ENCODE measurements at regions not wholly inside any gene's neighbourhood (a gene's known extent, or its start where the extent isn't known, plus 50 kb on each side); places are given as distances from the start of the nearest gene placed in this dataset.

GRCh38 chr6:129774697-129775447 lies 64.9 kb upstream of the ARHGAP18 start:
- no peaks in the 10 kb centered on the region for H3K27me3 ChIP-seq (ENCODE audit: low read length)
- H3K4me2 ChIP-seq (ENCODE audit: low read depth, low read length, poor library complexity, severe bottlenecking) = no peak overlapping the region
- H4K20me1 ChIP-seq (ENCODE audit: low read depth, low read length) = no peaks in the 10 kb centered on the region
- H3K4me3 ChIP-seq (ENCODE audit: insufficient read depth, low read length, poor library complexity, severe bottlenecking) = no peak overlapping the region
- H3K9ac ChIP-seq (ENCODE audit: low read length) = no peak overlapping the region
- H3K9me2 ChIP-seq (replicated peaks; ENCODE audit: insufficient read depth, low read length) = no peaks in the 10 kb centered on the region
- no peaks in the 10 kb centered on the region for H3F3A ChIP-seq (ENCODE audit: insufficient read depth)
- peak overlapping the region; percentile 85 for H2AFZ ChIP-seq (ENCODE audit: low read depth, low read length, severe bottlenecking)
- no peaks in the 10 kb centered on the region for H3K9me3 ChIP-seq (ENCODE audit: insufficient read depth, low read length)
- no peaks in the 10 kb centered on the region for H3K79me2 ChIP-seq (ENCODE audit: insufficient read depth, low read length)
- no peak overlapping the region for H3K27ac ChIP-seq (ENCODE audit: low read depth, low read length)
- TF ChIP-seq EZH2phosphoT487 (conservative IDR thresholded peaks at IDR 0.05; ENCODE audit: low read length) = no peak
- peak; percentile 85 for TF ChIP-seq CTCF (IDR thresholded peaks at IDR 0.05; ENCODE audit: insufficient read depth, low read length, poor library complexity, severe bottlenecking)
- H3K36me3 ChIP-seq (ENCODE audit: low read length) = no peaks in the 10 kb centered on the region

GRCh38 chr6:129773304-129773703 lies 63.3 kb upstream of the ARHGAP18 start:
- no peaks in the 10 kb centered on the region for H3K27me3 ChIP-seq (ENCODE audit: low read length)
- no peaks in the 10 kb centered on the region for H3K9me3 ChIP-seq (ENCODE audit: insufficient read depth, low read length)
- H3K4me2 ChIP-seq (ENCODE audit: low read depth, low read length, poor library complexity, severe bottlenecking) = no peak overlapping the region
- H4K20me1 ChIP-seq (ENCODE audit: low read depth, low read length) = no peaks in the 10 kb centered on the region
- TF ChIP-seq EZH2phosphoT487 (conservative IDR thresholded peaks at IDR 0.05; ENCODE audit: low read length) = no peak
- TF ChIP-seq CTCF (IDR thresholded peaks at IDR 0.05; ENCODE audit: insufficient read depth, low read length, poor library complexity, severe bottlenecking) = no peak
- H3F3A ChIP-seq (ENCODE audit: insufficient read depth) = no peaks in the 10 kb centered on the region
- H3K9ac ChIP-seq (ENCODE audit: low read length) = no peak overlapping the region
- H3K36me3 ChIP-seq (ENCODE audit: low read length) = no peaks in the 10 kb centered on the region
- H3K9me2 ChIP-seq (replicated peaks; ENCODE audit: insufficient read depth, low read length) = no peaks in the 10 kb centered on the region
- H3K79me2 ChIP-seq (ENCODE audit: insufficient read depth, low read length) = no peaks in the 10 kb centered on the region
- no peak overlapping the region for H3K27ac ChIP-seq (ENCODE audit: low read depth, low read length)
- H3K4me3 ChIP-seq (ENCODE audit: insufficient read depth, low read length, poor library complexity, severe bottlenecking) = no peak overlapping the region
- H2AFZ ChIP-seq (ENCODE audit: low read depth, low read length, severe bottlenecking) = no peak overlapping the region

- H3K9me3 ChIP-seq (ENCODE audit: insufficient read depth, low read length) = no peaks in the 10 kb centered on the region
- no peak overlapping the region for H2AFZ ChIP-seq (ENCODE audit: low read depth, low read length, severe bottlenecking)
- H3F3A ChIP-seq (ENCODE audit: insufficient read depth) = no peaks in the 10 kb centered on the region
- H3K27me3 ChIP-seq (ENCODE audit: low read length) = 0 out of 2 replicates have a peak, but pooled peaks cover 2% of the 10 kb centered on the region
- H3K9ac ChIP-seq (ENCODE audit: low read length) = no peak overlapping the region
- no peaks in the 10 kb centered on the region for H3K36me3 ChIP-seq (ENCODE audit: low read length)
- no peaks in the 10 kb centered on the region for H4K20me1 ChIP-seq (ENCODE audit: low read depth, low read length)
- H3K4me3 ChIP-seq (ENCODE audit: insufficient read depth, low read length, poor library complexity, severe bottlenecking) = no peak overlapping the region
- TF ChIP-seq EZH2phosphoT487 (conservative IDR thresholded peaks at IDR 0.05; ENCODE audit: low read length) (no peak), CTCF (IDR thresholded peaks at IDR 0.05; ENCODE audit: insufficient read depth, low read length, poor library complexity, severe bottlenecking) (no peak)
- no peak overlapping the region for H3K27ac ChIP-seq (ENCODE audit: low read depth, low read length)
- H3K9me2 ChIP-seq (replicated peaks; ENCODE audit: insufficient read depth, low read length) = no peaks in the 10 kb centered on the region
- H3K79me2 ChIP-seq (ENCODE audit: insufficient read depth, low read length) = no peaks in the 10 kb centered on the region
- no peak overlapping the region for H3K4me2 ChIP-seq (ENCODE audit: low read depth, low read length, poor library complexity, severe bottlenecking)
These were observed 61.7 kb upstream of the ARHGAP18 start for GRCh38 chr6:129771678-129772077.

Measured in SU-DHL-6 (cell line).